SU-DHL-6 (cell line): ENCODE measurements at regions not wholly inside any gene's neighbourhood (a gene's known extent, or its start where the extent isn't known, plus 50 kb on each side); places are given as distances from the start of the nearest gene placed in this dataset.
"Not testable (repeated sequence)": the region's sequence is repeated elsewhere in the genome, so short reads cannot be mapped to it uniquely, and the experiment has no call there.

Experiments used
- H2AFZ ChIP-seq: fragments of 200-600 bp; sonication (generic); 2 replicates; pipeline ENCODE4 v1.6.1; 2014; ENCODE audit warnings: low read depth, mild to moderate bottlenecking, moderate library complexity, mixed read lengths, antibody characterized with exemption, low read length; ENCODE audit not compliant: severe bottlenecking
- H3F3A ChIP-seq: fragments of 200-600 bp; shearing (Covaris generic); 2 replicates; pipeline ENCODE4 v1.6.0; 2016; ENCODE audit warnings: antibody characterized with exemption, mild to moderate bottlenecking; ENCODE audit not compliant: insufficient read depth
- H3K27ac ChIP-seq: fragments of 200-600 bp; sonication (generic); 2 replicates; pipeline ENCODE4 v1.5.1; 2016; ENCODE audit warnings: low read depth, mild to moderate bottlenecking, low read length, moderate library complexity, mixed read lengths
- H3K27me3 ChIP-seq: fragments of 200-600 bp; sonication (generic), shearing (Covaris generic); 2 replicates; pipeline ENCODE4 v1.6.0; 2014; ENCODE audit warnings: mild to moderate bottlenecking, low read length
- H3K36me3 ChIP-seq: fragments of 200-600 bp; sonication (generic); 2 replicates; pipeline ENCODE4 v1.6.1; 2014; ENCODE audit warnings: mild to moderate bottlenecking, low read length, mixed read lengths
- H3K4me2 ChIP-seq: fragments of 300-600, 200-600 bp; shearing (Covaris generic), sonication (generic); 2 replicates; pipeline ENCODE4 v1.6.0; 2014; ENCODE audit warnings: low read length, low read depth, mild to moderate bottlenecking; ENCODE audit not compliant: poor library complexity, severe bottlenecking
- H3K4me3 ChIP-seq: fragments of 200-600 bp; sonication (generic); 2 replicates; pipeline ENCODE4 v1.5.1; 2014; ENCODE audit warnings: antibody characterized with exemption, low read length, mild to moderate bottlenecking, mixed read lengths; ENCODE audit not compliant: insufficient read depth, poor library complexity, severe bottlenecking
- H3K79me2 ChIP-seq: fragments of 200-600 bp; sonication (generic); 2 replicates; pipeline ENCODE4 v1.6.1; 2014; ENCODE audit warnings: mild to moderate bottlenecking, low read length, moderate library complexity; ENCODE audit not compliant: insufficient read depth
- H3K9ac ChIP-seq: fragments of 200-600 bp; sonication (generic); 2 replicates; pipeline ENCODE4 v1.7.0; 2014; ENCODE audit warnings: mild to moderate bottlenecking, low read length
- H3K9me2 ChIP-seq: fragments of 200-600 bp; sonication (generic); replicated peaks from 2 replicates; pipeline ENCODE4 v1.6.1; 2014; ENCODE audit warnings: low read length; ENCODE audit not compliant: insufficient read depth
- H3K9me3 ChIP-seq: fragments of 200-600 bp; sonication (generic); 2 replicates; pipeline ENCODE4 v1.6.1; 2014; ENCODE audit warnings: low read length, mixed read lengths; ENCODE audit not compliant: insufficient read depth
- H4K20me1 ChIP-seq: fragments of 200-600 bp; sonication (generic); 2 replicates; pipeline ENCODE4 v1.6.1; 2014; ENCODE audit warnings: low read depth, mild to moderate bottlenecking, antibody characterized with exemption, low read length, moderate library complexity, mixed read lengths
- CTCF ChIP-seq: fragments of 200-600 bp; sonication (generic); IDR thresholded peaks from one replicate; pipeline ENCODE4 v1.5.1; 2017; ENCODE audit warnings: antibody characterized with exemption, mild to moderate bottlenecking, low read length, moderate library complexity; ENCODE audit not compliant: insufficient read depth, poor library complexity, severe bottlenecking
- EZH2phosphoT487 ChIP-seq: fragments of 200-600 bp; sonication (generic), shearing (Covaris generic); conservative IDR thresholded peaks from 2 replicates; pipeline ENCODE4 v1.6.1; 2018; ENCODE audit warnings: mild to moderate bottlenecking, antibody characterized with exemption, low read length, moderate library complexity, mixed read lengths

- no peaks in the 10 kb centered on the region for H3K27me3 ChIP-seq
- no peaks in the 10 kb centered on the region for H4K20me1 ChIP-seq
- no peak overlapping the region for H3K4me3 ChIP-seq
- H3K9ac ChIP-seq: no peak overlapping the region
- peaks cover 36% of the 10 kb centered on the region for H3K79me2 ChIP-seq
- H3K9me3 ChIP-seq: no peaks in the 10 kb centered on the region
- H3K27ac ChIP-seq: no peak overlapping the region
- H3K9me2 ChIP-seq: no peaks in the 10 kb centered on the region
- no peak overlapping the region for H2AFZ ChIP-seq
- no peaks in the 10 kb centered on the region for H3F3A ChIP-seq
- H3K36me3 ChIP-seq: no peaks in the 10 kb centered on the region
- no peak overlapping the region for H3K4me2 ChIP-seq
- TF ChIP-seq CTCF: no peak
- TF ChIP-seq EZH2phosphoT487: no peak
These were observed 152.2 kb downstream of the LIPI start for GRCh38 chr21:14058566-14058965.

GRCh38 chr21:14057841-14058481 is 152.8 kb downstream of the LIPI start:
- not testable (repeated sequence) for H3K9ac ChIP-seq, H3K9me3 ChIP-seq, H3K27me3 ChIP-seq, H3K4me2 ChIP-seq, H3K9me2 ChIP-seq, H3K27ac ChIP-seq, H3K36me3 ChIP-seq, H4K20me1 ChIP-seq, H3K4me3 ChIP-seq, H2AFZ ChIP-seq, H3F3A ChIP-seq
- H3K79me2 ChIP-seq: peaks cover 42% of the 10 kb centered on the region

GRCh38 chr21:14057313-14057712 is 153.4 kb downstream of the LIPI start:
- H3K27ac ChIP-seq: no peak overlapping the region
- H3K9me3 ChIP-seq: no peaks in the 10 kb centered on the region
- no peaks in the 10 kb centered on the region for H3K36me3 ChIP-seq
- no peaks in the 10 kb centered on the region for H3K27me3 ChIP-seq
- H3K9me2 ChIP-seq: no peaks in the 10 kb centered on the region
- H3K79me2 ChIP-seq: peaks cover 48% of the 10 kb centered on the region
- no peak overlapping the region for H3K9ac ChIP-seq
- no peak overlapping the region for H2AFZ ChIP-seq
- TF ChIP-seq EZH2phosphoT487 (no peak), CTCF (no peak)
- H4K20me1 ChIP-seq: no peaks in the 10 kb centered on the region
- H3K4me3 ChIP-seq: no peak overlapping the region
- H3K4me2 ChIP-seq: no peak overlapping the region
- H3F3A ChIP-seq: no peaks in the 10 kb centered on the region

- H2AFZ ChIP-seq: no peak overlapping the region
- no peak for TF ChIP-seq EZH2phosphoT487
- no peak for TF ChIP-seq CTCF
- no peak overlapping the region for H3K9ac ChIP-seq
- no peaks in the 10 kb centered on the region for H3K9me2 ChIP-seq
- no peaks in the 10 kb centered on the region for H4K20me1 ChIP-seq
- no peaks in the 10 kb centered on the region for H3K9me3 ChIP-seq
- H3F3A ChIP-seq: no peaks in the 10 kb centered on the region
- peaks cover 54% of the 10 kb centered on the region for H3K79me2 ChIP-seq
- no peak overlapping the region for H3K27ac ChIP-seq
- no peak overlapping the region for H3K4me3 ChIP-seq
- H3K36me3 ChIP-seq: no peaks in the 10 kb centered on the region
- H3K27me3 ChIP-seq: no peaks in the 10 kb centered on the region
- no peak overlapping the region for H3K4me2 ChIP-seq
These were observed 154.0 kb downstream of the LIPI start for GRCh38 chr21:14056771-14057191.

- H3K79me2 ChIP-seq: peaks cover 58% of the 10 kb centered on the region
- not testable (repeated sequence) for H3K27ac ChIP-seq, H3F3A ChIP-seq, H3K4me3 ChIP-seq, H2AFZ ChIP-seq, H3K9me3 ChIP-seq, H3K4me2 ChIP-seq, H4K20me1 ChIP-seq, H3K27me3 ChIP-seq, H3K9me2 ChIP-seq, H3K36me3 ChIP-seq, H3K9ac ChIP-seq
These were observed 154.8 kb downstream of the LIPI start for GRCh38 chr21:14055746-14056515.
